Neutrophil (primary cell): ENCODE measurements at regions not wholly inside any gene's neighbourhood (a gene's known extent, or its start where the extent isn't known, plus 50 kb on each side); places are given as distances from the start of the nearest gene placed in this dataset.

Experiments used
- H3K27ac ChIP-seq: fragments of 200-600 bp; sonication (generic); 2 replicates; pipeline ENCODE4 v1.5.1; 2016; ENCODE audit warnings: mild to moderate bottlenecking, moderate library complexity
- H3K27me3 ChIP-seq: fragments of 200-600 bp; sonication (generic); 2 replicates; pipeline ENCODE4 v1.6.0; 2016; ENCODE audit warnings: mild to moderate bottlenecking
- H3K36me3 ChIP-seq: fragments of 200-600 bp; sonication (generic); 2 replicates; pipeline ENCODE4 v1.5.1; 2017
- H3K4me1 ChIP-seq, 2 experiments: fragments of 200-600 bp in 1 of 2; sonication (generic) in 1 of 2; 1 replicate in 1 of 2; 2 replicates in 1 of 2; pipeline versions ENCODE4 v1.5.1 to v1.6.1; 2013 to 2016; ENCODE audit warnings: low read depth in 1 of 2, low read length in 1 of 2, mild to moderate bottlenecking in 1 of 2, moderate library complexity in 1 of 2; ENCODE audit not compliant: control insufficient read depth in 1 of 2, insufficient read depth in 1 of 2
- H3K4me3 ChIP-seq, 2 experiments: fragments of 200-600 bp in 1 of 2; sonication (generic) in 1 of 2; 1 replicate in 1 of 2; 2 replicates in 1 of 2; pipeline ENCODE4 v1.5.1; 2013 to 2016; ENCODE audit warnings: low read depth in 1 of 2, low read length in 1 of 2, mild to moderate bottlenecking in 1 of 2, moderate library complexity in 1 of 2
- H3K9me3 ChIP-seq: fragments of 200-600 bp; sonication (generic); 2 replicates; pipeline ENCODE4 v1.5.1; 2016
- CTCF ChIP-seq: fragments of 200-600 bp; sonication (generic); IDR thresholded peaks from 2 replicates; pipeline ENCODE4 v1.5.1; 2016; ENCODE audit warnings: antibody characterized with exemption

- Histone ChIP-seq H3K27ac (no peak overlapping the region), H3K4me1 (no peaks in the 10 kb centered on the region), H3K9me3 (no peaks in the 10 kb centered on the region), H3K36me3 (peaks cover 12% of the 10 kb centered on the region), H3K27me3 (no peaks in the 10 kb centered on the region), H3K4me3 (no peak overlapping the region)
- TF ChIP-seq CTCF = no peak
Observed at GRCh38 chr6:144745439-144745838, 460.3 kb downstream of the UTRN start.

GRCh38 chr6:144746902-144747469 is 461.9 kb downstream of the UTRN start:
- no peaks in the 10 kb centered on the region for H3K4me1 ChIP-seq
- H3K4me3 ChIP-seq = no peak overlapping the region
- no peaks in the 10 kb centered on the region for H3K27me3 ChIP-seq
- no peaks in the 10 kb centered on the region for H3K9me3 ChIP-seq
- peaks cover 21% of the 10 kb centered on the region for H3K36me3 ChIP-seq
- no peak for TF ChIP-seq CTCF
- H3K27ac ChIP-seq = no peak overlapping the region

GRCh38 chr6:144749263-144749662 is 464.1 kb downstream of the UTRN start:
- TF ChIP-seq CTCF = no peak
- H3K36me3 ChIP-seq = peaks cover 29% of the 10 kb centered on the region
- H3K9me3 ChIP-seq = no peaks in the 10 kb centered on the region
- H3K27me3 ChIP-seq = no peaks in the 10 kb centered on the region
- H3K4me3 ChIP-seq = no peak overlapping the region
- no peaks in the 10 kb centered on the region for H3K4me1 ChIP-seq
- no peak overlapping the region for H3K27ac ChIP-seq

- TF ChIP-seq CTCF = no peak
- no peaks in the 10 kb centered on the region for H3K4me1 ChIP-seq
- H3K27ac ChIP-seq = no peak overlapping the region
- H3K36me3 ChIP-seq = peaks cover 39% of the 10 kb centered on the region
- H3K27me3 ChIP-seq = no peaks in the 10 kb centered on the region
- no peaks in the 10 kb centered on the region for H3K9me3 ChIP-seq
- H3K4me3 ChIP-seq = no peak overlapping the region
Observed at GRCh38 chr6:144753023-144753705, 468.0 kb downstream of the UTRN start.

GRCh38 chr6:144756469-144756868 is 471.3 kb downstream of the UTRN start:
- H3K27ac ChIP-seq = no peak overlapping the region
- no peaks in the 10 kb centered on the region for H3K27me3 ChIP-seq
- no peaks in the 10 kb centered on the region for H3K9me3 ChIP-seq
- H3K36me3 ChIP-seq = peaks cover 23% of the 10 kb centered on the region
- TF ChIP-seq CTCF = no peak
- H3K4me3 ChIP-seq = no peak overlapping the region
- H3K4me1 ChIP-seq = no peaks in the 10 kb centered on the region
